Astrocyte (in vitro differentiated cells and primary cell): ENCODE measurements at regions not wholly inside any gene's neighbourhood (a gene's known extent, or its start where the extent isn't known, plus 50 kb on each side); places are given as distances from the start of the nearest gene placed in this dataset.

Source experiments
- EZH2 ChIP-seq: IDR thresholded peaks from 2 replicates; pipeline ENCODE4 v1.6.1; 2012; ENCODE audit warnings: mild to moderate bottlenecking, low read length, inconsistent platforms; ENCODE audit not compliant: insufficient read depth
- TF ChIP-seq, protein P1 (sequence below): IDR thresholded peaks from 2 replicates; pipeline ENCODE4 v1.5.1; 2011; ENCODE audit warnings: low read depth, mild to moderate bottlenecking, inconsistent platforms, low read length, moderate library complexity; ENCODE audit not compliant: insufficient read depth

DNA sequence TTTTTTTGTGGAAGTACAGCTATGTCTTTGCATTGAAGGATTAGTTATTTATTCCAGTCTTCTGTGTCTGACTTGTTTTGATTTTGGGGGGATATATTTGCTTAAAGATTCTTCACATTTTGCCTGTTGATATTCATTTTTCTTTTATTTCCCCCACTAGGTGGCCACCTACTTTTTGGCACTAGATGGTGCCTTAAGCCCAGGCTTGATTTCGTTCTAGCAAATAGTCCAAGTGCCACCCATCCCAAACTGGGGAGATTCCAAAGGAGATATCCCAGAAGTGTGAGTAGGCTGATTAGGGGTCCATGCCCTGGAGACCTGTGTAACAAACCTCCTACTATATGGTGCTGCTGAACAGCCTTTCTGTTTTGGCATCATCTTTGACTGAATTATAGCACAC lies 80.0 kb upstream of the SPATA16 start:
- TF ChIP-seq, protein P1, sequence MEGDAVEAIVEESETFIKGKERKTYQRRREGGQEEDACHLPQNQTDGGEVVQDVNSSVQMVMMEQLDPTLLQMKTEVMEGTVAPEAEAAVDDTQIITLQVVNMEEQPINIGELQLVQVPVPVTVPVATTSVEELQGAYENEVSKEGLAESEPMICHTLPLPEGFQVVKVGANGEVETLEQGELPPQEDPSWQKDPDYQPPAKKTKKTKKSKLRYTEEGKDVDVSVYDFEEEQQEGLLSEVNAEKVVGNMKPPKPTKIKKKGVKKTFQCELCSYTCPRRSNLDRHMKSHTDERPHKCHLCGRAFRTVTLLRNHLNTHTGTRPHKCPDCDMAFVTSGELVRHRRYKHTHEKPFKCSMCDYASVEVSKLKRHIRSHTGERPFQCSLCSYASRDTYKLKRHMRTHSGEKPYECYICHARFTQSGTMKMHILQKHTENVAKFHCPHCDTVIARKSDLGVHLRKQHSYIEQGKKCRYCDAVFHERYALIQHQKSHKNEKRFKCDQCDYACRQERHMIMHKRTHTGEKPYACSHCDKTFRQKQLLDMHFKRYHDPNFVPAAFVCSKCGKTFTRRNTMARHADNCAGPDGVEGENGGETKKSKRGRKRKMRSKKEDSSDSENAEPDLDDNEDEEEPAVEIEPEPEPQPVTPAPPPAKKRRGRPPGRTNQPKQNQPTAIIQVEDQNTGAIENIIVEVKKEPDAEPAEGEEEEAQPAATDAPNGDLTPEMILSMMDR, result peak; percentile 28
- TF ChIP-seq EZH2, result no peak
